Transverse colon (tissue), 4 donors: ENCODE measurements at regions not wholly inside any gene's neighbourhood (a gene's known extent, or its start where the extent isn't known, plus 50 kb on each side); places are given as distances from the start of the nearest gene placed in this dataset.

Experiments used
- DNase-seq: peaks from one replicate; pipeline ENCODE4 v3.0.0-alpha.2; 2019
- H3K27ac ChIP-seq, 4 donors: fragments of 200-600 bp; sonication (generic); 2 replicates each; pipeline ENCODE4 v1.5.1; 2016 to 2018; ENCODE audit warnings: inconsistent platforms in 4 of 4
- H3K27me3 ChIP-seq: fragments of 200-600 bp; sonication (generic); 2 replicates; pipeline ENCODE4 v1.5.1; 2017; ENCODE audit warnings: inconsistent platforms
- H3K36me3 ChIP-seq, 4 donors: fragments of 200-600 bp; sonication (generic); 2 replicates each; pipeline ENCODE4 v1.5.1; 2017 to 2019; ENCODE audit warnings: inconsistent platforms in 4 of 4
- H3K4me1 ChIP-seq, 4 donors: fragments of 200-600 bp; sonication (generic); 2 replicates each; pipeline ENCODE4 v1.5.1; 2017 to 2020; ENCODE audit warnings: inconsistent platforms in 4 of 4
- H3K4me3 ChIP-seq, 4 donors: fragments of 200-600 bp; sonication (generic); 1 replicate in 1 of 4; 2 replicates in 3 of 4; pipeline versions ENCODE4 v1.5.1 to v1.6.1; 2017 to 2019; ENCODE audit warnings: inconsistent platforms in 4 of 4
- H3K9me3 ChIP-seq, 2 donors: fragments of 200-600 bp; sonication (generic); 2 replicates each; pipeline ENCODE4 v1.5.1; 2017 to 2019; ENCODE audit warnings: inconsistent platforms in 2 of 2
- EP300 ChIP-seq: sonication (generic); formaldehyde crosslinking; IDR thresholded peaks from one replicate; pipeline ENCODE4 v1.6.1; 2017; ENCODE audit warnings: antibody characterized with exemption, low read depth
- POLR2A ChIP-seq: fragments of 450-650 bp; IDR thresholded peaks from one replicate; pipeline ENCODE4 v1.6.1; 2016; ENCODE audit warnings: antibody characterized with exemption, mild to moderate bottlenecking, moderate library complexity
- POLR2AphosphoS5 ChIP-seq, 3 donors: sonication (generic); formaldehyde crosslinking; IDR thresholded peaks; one replicate each; pipeline ENCODE4 v1.6.1; 2016; ENCODE audit warnings: antibody characterized with exemption in 3 of 3
- WGBS, 2 donors: methylation state at CpG; one replicate each; pipeline ENCODE4 v1.1.5; 2018; ENCODE audit warnings: low coverage in 1 of 2; 5-methylcytosine and 5-hydroxymethylcytosine counted together
- in situ Hi-C, 4 donors: fragments of 200-750 bp; cut with MboI; loops; one replicate each; pipeline versions ENCODE4 v1.15.0 to v1.15.1; 2017; ENCODE audit warnings: low sequenced_read_pairs in 3 of 4, low pct_ligation_motif_present in 1 of 4, low pct_unique_long_range_greater_than_20kb in 1 of 4
- intact Hi-C: fragments of 100-400 bp; cut with DNase I; formaldehyde crosslinking; loops from one replicate; pipeline ENCODE4 v1.15.1; 2023; ENCODE audit warnings: low total_unique reads
- TF ChIP-seq, protein P1 (sequence below), 5 experiments: fragments of 200-600 bp in 3 of 5; fragments of 450-650 bp in 2 of 5; sonication (generic) in 3 of 5; IDR thresholded peaks; 1 replicate in 2 of 5; 2 replicates in 3 of 5; pipeline ENCODE4 v1.5.1; 2016 to 2017; ENCODE audit warnings: antibody characterized with exemption in 5 of 5, inconsistent platforms in 3 of 5, mild to moderate bottlenecking in 2 of 5, moderate library complexity in 1 of 5

DNA sequence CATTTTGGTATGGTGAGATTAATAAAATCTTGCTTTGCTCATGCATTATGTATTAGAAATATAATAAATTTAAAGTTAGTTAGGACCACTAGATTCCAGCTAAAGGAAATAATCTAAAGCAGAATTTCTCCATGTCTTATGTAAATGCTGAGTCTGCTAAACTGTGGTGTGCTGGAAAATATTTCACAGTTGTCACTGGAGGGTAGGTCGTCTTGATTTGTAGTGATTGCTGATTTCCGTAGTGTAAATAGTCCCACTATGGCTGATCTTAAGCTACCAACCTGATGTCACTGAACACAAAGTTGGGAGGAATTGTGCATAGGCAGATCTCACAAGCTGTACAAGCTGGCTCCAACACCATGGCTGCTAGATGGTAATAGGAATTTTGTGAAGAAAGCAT is 133.4 kb upstream of the NR3C2 start:
- Histone ChIP-seq H3K4me3 (no peak overlapping the region), H3K4me1 (no peaks in the 10 kb centered on the region), H3K9me3 (peaks cover 0 to 3% of the 10 kb centered on the region in 2 donors), H3K27me3 (no peaks in the 10 kb centered on the region), H3K36me3 (no peaks in the 10 kb centered on the region), H3K27ac (no peak overlapping the region)
- DNase-seq, result no peak
- in situ Hi-C loops (no loop called here), intact Hi-C loops (no loop called here)
- WGBS, 2 donors, result 83 to 87% methylated on average over 2 of the region's 2 CpGs
- TF ChIP-seq POLR2A (no peak), POLR2AphosphoS5 (IDR thresholded peaks at IDR 0.05) (no peak), EP300 (no peak)
- TF ChIP-seq, protein P1, sequence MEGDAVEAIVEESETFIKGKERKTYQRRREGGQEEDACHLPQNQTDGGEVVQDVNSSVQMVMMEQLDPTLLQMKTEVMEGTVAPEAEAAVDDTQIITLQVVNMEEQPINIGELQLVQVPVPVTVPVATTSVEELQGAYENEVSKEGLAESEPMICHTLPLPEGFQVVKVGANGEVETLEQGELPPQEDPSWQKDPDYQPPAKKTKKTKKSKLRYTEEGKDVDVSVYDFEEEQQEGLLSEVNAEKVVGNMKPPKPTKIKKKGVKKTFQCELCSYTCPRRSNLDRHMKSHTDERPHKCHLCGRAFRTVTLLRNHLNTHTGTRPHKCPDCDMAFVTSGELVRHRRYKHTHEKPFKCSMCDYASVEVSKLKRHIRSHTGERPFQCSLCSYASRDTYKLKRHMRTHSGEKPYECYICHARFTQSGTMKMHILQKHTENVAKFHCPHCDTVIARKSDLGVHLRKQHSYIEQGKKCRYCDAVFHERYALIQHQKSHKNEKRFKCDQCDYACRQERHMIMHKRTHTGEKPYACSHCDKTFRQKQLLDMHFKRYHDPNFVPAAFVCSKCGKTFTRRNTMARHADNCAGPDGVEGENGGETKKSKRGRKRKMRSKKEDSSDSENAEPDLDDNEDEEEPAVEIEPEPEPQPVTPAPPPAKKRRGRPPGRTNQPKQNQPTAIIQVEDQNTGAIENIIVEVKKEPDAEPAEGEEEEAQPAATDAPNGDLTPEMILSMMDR (IDR thresholded peaks at IDR 0.05), result no peak

DNA sequence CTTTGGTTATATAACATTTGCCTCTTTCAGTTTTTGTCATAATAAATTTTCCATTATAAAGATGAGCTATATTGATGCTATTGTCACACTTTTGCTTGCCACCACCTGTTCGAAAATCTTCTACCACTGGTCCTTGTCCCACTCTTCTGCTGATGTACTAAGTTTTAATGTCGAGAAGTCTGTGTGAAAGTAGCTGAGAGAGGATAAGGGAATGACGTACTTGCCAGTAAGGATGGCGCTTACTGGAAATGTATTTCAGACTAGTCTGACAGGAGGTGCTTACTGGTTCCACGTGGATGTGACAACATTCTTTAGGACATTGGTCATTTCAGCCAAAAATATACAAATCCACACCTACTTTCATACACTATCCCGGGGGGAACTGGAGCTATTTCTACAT is 132.7 kb upstream of the NR3C2 start:
- no peak overlapping the region for H3K27ac ChIP-seq
- peaks cover 5% of the 10 kb centered on the region in 2 donors for H3K9me3 ChIP-seq
- in situ Hi-C loops, result no loop called here
- TF ChIP-seq POLR2A, result no peak
- no peak for TF ChIP-seq EP300
- intact Hi-C loops, result no loop called here
- no peak overlapping the region for H3K4me3 ChIP-seq
- no peaks in the 10 kb centered on the region for H3K4me1 ChIP-seq
- H3K36me3 ChIP-seq, result no peaks in the 10 kb centered on the region
- DNase-seq, result no peak
- WGBS, 2 donors, result 84 to 85% methylated on average over 6 of the region's 6 CpGs
- no peaks in the 10 kb centered on the region for H3K27me3 ChIP-seq

DNA sequence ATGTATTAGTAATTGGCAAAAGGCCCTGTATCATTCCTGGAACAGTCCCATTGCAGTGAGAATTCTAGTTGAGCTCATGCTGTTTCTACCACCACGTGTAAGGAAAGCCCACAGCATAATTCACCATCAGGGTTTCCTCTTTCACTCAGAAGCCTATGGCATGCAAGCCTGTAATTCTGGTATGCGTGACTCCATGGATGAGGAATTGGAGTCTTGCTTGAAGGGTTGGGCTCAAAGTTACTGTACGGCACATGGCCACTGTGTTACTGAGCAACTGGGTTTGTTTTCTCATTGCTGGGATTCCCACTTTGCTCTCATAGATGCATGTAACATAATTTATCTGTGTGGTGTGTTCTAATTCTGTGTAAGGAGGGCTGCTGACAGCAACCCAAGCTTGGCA is 132.3 kb upstream of the NR3C2 start:
- DNase-seq, result no peak
- TF ChIP-seq, protein P1 (IDR thresholded peaks at IDR 0.05), result no peak
- no peak for TF ChIP-seq POLR2AphosphoS5 (IDR thresholded peaks at IDR 0.05)
- TF ChIP-seq POLR2A, result no peak
- TF ChIP-seq EP300, result no peak

DNA sequence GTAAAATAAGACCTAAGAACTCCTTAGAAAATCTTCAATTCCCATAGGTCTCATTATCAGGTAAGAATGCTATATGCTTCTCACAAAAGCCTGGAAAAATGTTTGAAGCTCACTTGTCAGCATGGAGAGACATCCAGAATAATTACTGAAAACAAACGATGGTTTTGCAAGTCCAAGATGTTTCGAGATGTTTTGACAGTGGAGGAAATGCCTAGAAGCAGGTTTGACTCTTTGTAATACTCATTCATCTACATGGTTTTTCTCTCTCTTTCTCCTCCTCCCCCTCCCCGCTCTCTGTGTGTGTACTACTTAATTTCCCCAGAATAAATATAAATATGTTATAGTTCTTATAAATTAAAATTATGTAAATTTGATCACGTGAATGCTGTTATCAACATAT is 131.9 kb upstream of the NR3C2 start:
- in situ Hi-C loops, result no loop called here
- intact Hi-C loops, result no loop called here
- no peaks in the 10 kb centered on the region for H3K27me3 ChIP-seq
- no peak for TF ChIP-seq EP300
- H3K36me3 ChIP-seq, result no peaks in the 10 kb centered on the region
- DNase-seq, result no peak
- no peak overlapping the region for H3K4me3 ChIP-seq
- H3K4me1 ChIP-seq, result no peaks in the 10 kb centered on the region
- WGBS, 2 donors, result 77 to 80% methylated on average over 3 to 4 of the region's 4 CpGs
- H3K9me3 ChIP-seq, result peaks cover 5 to 13% of the 10 kb centered on the region in 2 donors
- no peak overlapping the region for H3K27ac ChIP-seq

More for the DNA sequence above, 132.3 kb upstream of the NR3C2 start:
- no peak overlapping the region for H3K4me3 ChIP-seq
- H3K4me1 ChIP-seq, result no peaks in the 10 kb centered on the region
- no peak overlapping the region for H3K27ac ChIP-seq
- H3K9me3 ChIP-seq, result peaks cover 5 to 10% of the 10 kb centered on the region in 2 donors
- WGBS, 2 donors, result 54 to 55% methylated on average over 3 of the region's 3 CpGs
- intact Hi-C loops, result no loop called here
- H3K27me3 ChIP-seq, result no peaks in the 10 kb centered on the region
- in situ Hi-C loops, result no loop called here
- no peaks in the 10 kb centered on the region for H3K36me3 ChIP-seq

DNA sequence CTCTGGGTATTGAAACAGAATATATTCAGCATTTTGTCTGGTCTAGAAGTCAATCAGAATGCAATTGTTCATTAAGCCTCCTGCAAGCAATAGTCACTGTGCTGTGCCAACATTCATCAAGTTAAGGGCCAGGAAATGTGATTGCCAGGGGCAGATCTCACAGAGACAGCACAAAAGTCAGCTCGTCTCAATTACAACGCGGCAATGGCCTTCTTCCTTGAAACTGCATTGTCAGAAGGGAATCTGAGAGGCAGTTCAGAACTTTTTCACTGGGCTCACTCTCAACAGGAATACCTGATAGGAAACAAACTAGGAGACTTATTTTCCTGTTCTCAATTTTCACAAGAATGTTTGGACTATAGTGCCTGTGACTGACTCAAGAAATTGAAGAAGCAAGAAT is 131.1 kb upstream of the NR3C2 start:
- 78 to 88% methylated on average over 3 of the region's 3 CpGs for WGBS, 2 donors
- in situ Hi-C loops, result no loop called here

More for the DNA sequence above, 131.1 kb upstream of the NR3C2 start:
- Histone ChIP-seq H3K4me3 (no peak overlapping the region), H3K4me1 (no peaks in the 10 kb centered on the region), H3K9me3 (peaks cover 5 to 13% of the 10 kb centered on the region in 2 donors), H3K27me3 (no peaks in the 10 kb centered on the region), H3K27ac (no peak overlapping the region), H3K36me3 (no peaks in the 10 kb centered on the region)
- DNase-seq, result no peak
- intact Hi-C loops, result no loop called here
- TF ChIP-seq, protein P1 (IDR thresholded peaks at IDR 0.05), result no peak
- no peak for TF ChIP-seq POLR2A
